ENCODE measurements at regions not wholly inside any gene's neighbourhood (a gene's known extent, or its start where the extent isn't known, plus 50 kb on each side); places are given as distances from the start of the nearest gene placed in this dataset.
"Not testable (repeated sequence)": the region's sequence is repeated elsewhere in the genome, so short reads cannot be mapped to it uniquely, and the experiment has no call there.

DNA sequence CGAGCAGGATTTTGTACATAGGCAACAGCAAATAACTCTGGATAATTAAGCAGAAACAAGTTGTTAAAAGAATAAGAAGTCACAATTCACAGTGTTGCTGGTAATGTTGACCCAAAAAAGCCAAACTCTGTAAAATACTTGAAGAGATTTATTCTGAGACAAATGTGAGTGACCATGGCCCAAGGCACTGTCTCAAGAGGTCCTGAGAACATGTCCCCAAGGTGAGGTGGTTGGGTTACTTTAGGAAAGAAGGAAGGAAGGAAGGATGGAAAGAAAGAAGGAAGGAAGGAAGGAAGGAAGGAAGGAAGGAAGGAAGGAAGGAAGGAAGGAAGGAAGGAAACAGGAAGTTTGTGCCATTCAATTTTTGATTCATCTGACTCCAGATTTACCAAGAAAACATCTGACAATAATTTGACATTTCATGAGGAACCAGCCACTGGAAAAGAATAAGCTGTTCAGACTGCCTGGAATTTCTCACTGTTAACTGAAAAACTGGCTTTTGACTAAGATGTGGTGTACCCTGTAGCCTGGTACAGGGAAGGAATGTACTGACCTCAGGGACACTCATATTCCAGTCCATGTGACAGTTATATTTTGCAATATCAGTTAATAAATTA lies 295.9 kb upstream of the TNC start:
- intact Hi-C loops (cut with DNase I): no loop called here
- DNase-seq: no peak

DNA sequence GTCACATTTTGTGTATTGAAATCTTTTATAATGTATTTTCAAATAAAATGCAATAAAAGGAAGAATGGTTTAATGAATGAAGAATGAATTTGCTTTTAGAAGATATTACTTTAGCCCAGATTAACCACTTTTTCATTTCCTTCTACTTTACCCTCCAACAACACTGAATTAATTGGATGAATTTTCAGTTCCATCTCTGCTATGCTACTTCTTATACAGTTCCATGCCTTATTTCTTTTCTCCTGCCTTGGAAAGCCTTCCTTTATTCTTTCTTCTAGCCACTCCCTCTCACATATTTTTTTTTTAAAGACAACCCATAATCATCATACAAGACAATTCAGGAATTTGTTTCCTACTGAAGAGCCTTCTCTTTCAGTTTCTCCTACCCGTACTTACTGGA lies 296.6 kb upstream of the TNC start:
- DNase-seq: no peak
- intact Hi-C loops (cut with DNase I): no loop called here

DNA sequence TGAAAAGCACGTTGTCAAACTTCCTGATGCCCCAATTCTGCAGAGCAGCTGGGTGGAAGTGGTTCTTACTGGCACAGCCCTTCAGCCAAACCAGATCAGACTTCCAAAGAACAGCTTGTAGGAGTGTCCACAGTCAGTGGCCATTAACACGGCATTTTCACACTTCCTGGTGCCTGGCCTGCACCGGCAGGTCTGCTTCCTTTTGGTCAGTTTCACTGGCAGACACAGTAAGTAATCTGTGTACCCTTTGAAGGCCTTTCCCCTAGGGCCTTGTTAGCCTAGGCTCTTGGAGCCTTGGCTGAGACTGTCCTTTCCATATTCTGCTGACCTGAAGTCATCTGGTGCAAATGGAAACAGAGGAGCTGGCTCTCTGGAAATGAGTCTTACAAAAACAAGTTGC lies 297.5 kb upstream of the TNC start:
- DNase-seq: no peak
- intact Hi-C loops (cut with DNase I): no loop called here

DNA sequence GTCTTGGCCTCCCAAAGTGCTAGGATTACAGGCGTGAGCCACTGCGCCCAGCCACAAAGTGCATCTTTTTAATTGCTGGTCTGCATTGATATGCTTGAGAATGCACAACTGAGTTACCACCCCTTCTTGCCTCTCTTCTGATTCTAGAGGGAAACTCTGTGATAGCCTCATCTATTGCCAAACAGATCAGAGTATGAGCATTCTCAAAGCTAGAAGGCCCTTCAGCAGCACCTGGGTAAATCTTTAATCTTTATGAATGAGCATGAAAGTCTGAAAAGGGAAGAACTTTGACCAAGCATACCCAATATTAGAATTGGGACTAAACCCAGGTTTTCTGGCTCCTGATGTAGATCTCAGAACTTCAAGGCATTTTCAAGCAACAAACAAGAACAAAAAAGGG lies 298.3 kb upstream of the TNC start:
- no peak for DNase-seq
- intact Hi-C loops (cut with DNase I): no loop called here

DNA sequence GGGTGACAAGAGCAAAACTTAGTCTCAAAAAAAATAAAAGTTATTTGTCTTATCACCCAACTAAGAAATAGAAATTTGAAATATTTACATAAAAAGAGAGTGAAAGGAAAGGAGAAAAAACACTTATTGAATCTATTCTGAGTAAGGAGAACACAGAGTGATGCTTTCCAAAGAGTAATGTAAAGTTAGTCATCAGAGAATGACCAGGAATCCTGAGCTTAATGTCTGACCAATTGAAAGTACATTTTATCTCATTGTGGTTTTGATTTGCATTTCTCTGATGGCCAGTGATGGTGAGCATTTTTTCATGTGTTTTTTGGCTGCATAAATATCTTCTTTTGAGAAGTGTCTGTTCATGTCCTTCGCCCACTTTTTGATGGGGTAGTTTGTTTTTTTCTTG lies 300.2 kb upstream of the TNC start:
- DNase-seq; intact Hi-C loops (cut with DNase I): not testable (repeated sequence)

DNA sequence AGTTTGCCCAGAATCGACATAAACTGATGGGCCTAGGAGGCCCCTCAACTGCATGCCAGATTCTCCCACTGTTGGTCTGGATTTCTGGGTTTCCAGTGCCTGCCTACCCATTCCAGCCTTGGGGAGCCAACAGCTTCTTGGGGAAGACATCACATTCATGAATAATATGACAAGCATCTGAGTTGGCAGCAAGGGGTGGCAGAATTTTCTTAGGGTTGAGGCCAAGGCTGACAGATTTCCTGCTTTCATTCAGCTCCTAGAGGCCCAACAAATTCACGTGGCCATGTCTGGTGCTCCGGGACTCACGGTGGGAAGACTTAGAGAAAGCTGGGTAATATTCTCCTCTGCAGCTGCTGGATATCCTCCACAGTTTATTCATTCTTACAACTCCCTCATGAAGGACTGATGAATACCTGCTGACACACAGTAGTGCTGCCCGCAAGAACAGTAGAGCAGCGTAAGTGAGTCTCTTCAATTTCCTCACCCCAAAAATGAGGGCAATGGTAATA lies 305.0 kb upstream of the TNC start:
- DNase-seq: no peak
- intact Hi-C loops (cut with DNase I): no loop called here

DNA sequence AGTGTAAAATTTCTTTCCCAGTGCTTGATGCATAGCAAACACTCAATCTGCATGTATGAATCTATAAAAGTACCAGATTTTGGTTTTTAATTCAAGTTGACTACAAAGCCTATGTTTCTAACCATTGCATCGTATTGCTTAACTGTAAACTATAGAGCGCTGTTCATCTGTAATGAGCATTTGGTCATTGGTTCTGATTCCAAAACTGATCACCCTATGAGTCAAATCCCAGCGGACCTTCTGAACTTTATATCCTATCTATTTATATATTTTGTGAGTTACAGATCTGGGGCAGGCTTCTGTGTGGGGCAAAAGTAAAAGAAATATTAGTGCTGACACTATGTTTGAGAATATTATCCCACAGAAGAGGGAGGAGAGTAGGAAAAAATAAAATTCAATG lies 305.7 kb upstream of the TNC start:
- DNase-seq: no peak
- intact Hi-C loops (cut with DNase I): no loop called here

DNA sequence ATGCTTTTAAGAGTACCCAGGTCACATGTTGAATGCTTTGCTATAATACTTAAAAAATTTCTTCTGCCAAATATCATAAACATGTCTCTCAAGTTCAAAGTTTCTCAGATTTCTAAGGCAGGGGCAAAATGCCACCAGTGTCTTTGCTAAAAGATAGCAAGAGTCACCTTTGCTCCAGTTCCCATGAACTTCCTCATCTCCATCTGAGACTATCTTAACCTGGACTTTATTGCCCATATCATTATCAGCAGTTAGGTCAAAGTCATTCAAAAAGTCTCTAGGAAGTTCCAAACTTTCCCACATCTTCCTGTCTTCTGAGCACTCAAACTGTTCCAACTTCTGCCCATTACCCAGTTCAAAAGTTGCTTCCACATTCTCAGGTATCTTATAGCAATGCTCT lies 307.6 kb upstream of the TNC start:
- intact Hi-C loops (cut with DNase I): no loop called here
- no peak for DNase-seq

DNA sequence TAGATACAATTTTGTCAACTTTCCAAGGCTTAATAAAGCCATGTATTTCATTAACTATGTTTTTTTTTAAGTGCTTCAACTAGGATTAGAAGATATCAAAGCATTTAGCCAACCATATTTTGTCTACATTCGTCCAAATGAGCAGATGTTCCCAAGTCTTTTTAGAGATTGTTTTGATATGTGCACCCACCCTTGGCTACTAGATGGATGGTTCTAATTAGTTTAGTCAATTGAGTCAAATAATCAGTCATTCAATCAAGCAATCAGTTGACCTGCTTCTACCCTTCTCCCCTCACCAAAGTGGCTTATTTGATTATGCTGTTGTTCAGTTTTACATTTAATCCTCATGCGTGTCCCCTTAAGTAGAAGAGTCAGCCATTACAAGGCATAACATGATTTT lies 319.5 kb upstream of the TNC start:
- intact Hi-C loops (cut with DNase I): no loop called here
- DNase-seq: no peak

DNA sequence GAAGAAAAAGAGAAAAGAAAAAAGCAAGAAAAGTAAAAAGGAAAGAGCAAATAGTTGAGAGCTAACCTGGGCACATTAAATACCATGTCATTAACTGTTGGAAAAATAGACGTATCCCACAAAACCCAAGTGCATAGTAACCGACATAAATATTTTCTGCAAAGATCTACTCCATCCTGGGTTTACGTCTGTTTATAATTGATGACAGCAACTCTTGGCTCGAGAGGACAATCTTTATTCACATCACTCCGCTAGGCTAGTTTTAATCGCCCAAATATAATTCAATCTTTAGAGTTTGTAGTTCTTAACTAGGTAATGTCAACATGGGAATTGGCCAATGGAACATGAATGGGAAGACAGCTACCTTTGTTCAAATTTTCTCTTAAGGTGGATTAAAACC lies 321.7 kb upstream of the TNC start:
- DNase-seq: no peak
- intact Hi-C loops (cut with DNase I): no loop called here

DNA sequence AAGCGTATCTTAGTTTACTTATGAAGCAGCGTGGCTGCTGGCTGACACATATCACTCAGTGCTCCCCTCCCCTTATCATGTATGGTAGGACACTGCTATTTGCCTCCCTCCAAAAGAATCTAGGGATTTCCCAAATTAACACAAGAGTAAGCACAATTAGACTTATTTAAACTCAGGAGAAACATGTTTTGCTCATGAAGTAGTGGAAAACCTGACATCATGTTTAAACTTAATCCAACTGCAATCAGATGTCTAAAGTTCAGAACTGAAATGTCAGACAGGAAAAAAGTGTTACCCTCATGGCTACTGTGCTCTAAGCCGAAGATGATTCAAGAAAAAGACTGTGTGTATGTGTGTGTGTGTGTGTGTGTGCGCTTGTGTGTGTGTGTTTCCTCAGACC lies 324.1 kb upstream of the TNC start:
- no peak for DNase-seq
- intact Hi-C loops (cut with DNase I): no loop called here

DNA sequence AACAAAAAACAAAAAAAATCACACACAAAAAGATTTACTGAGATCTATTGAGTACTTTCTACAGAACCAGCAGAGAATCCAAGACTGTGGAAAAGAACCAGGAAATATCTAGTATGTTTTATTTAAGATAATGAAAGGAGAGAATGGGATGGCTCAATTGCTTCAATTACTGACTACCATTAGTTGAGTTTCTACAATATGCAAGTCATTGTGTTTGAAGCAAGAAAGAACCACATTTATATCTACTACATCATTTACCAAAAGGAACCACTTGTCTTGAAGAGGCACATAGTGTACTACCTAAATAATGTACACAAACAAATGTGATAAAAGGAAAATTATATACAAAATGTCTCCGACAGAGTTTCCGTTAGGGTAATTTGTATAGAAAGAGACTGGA lies 325.9 kb upstream of the TNC start:
- intact Hi-C loops (cut with DNase I): no loop called here
- no peak for DNase-seq

DNA sequence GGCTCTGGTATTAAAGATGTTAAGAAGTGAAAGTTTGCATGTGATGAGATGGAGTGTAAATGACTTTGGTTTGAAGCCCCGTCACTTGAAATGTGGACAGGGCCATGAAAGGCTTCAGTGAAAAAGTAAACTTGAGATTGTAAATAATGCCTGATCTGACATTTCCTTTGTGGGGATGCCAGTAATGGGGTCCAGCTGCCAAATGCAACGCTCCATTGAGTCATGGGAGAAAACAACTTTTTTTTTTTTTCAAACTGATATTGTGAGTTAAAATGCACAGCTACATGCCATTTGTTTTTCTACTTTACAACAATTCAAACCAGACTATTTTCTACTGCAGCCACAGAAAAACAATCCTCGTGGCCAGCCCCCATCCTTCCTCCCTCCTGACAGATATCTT lies 327.0 kb upstream of the TNC start:
- DNase-seq: no peak
- intact Hi-C loops (cut with DNase I): no loop called here

DNA sequence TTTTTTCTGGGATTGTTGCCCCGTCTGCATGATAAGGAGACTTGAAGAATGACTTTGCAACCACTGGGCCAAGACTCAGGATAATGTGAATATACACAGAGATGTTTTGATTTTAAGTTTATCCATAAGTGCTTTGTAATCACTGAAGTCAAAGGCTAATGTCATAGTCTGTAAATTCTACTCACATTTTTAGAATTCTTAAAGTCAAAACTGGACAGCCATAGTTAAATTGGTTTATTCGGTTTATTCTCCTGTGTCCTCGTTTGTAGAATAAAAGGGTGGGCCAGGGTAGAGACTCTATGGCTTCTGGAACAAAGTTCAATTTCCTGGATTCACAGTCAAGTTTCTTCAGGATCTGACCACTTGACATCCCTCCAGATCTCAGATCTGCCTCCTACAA lies 327.7 kb upstream of the TNC start:
- intact Hi-C loops (cut with DNase I): no loop called here
- DNase-seq: no peak

DNA sequence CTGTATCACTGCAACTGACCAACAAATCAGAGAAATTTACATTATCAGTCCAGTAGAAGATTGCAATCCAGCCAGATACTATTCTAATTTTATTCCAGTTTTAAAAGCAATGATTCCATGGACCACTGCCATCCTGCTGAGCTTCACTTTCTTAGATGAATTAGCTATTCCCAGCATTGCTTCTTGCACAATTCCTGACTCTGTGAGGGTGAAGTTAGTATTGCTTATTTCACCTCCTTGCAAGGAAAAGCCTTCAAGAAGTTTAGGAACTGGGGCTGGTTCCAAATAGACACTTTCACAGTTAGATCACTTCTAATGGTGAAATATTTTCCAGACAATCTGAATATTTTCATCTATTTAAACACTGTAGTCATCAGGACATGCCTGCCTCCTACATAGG lies 338.6 kb upstream of the TNC start:
- intact Hi-C loops (cut with DNase I): no loop called here
- DNase-seq: no peak

DNA sequence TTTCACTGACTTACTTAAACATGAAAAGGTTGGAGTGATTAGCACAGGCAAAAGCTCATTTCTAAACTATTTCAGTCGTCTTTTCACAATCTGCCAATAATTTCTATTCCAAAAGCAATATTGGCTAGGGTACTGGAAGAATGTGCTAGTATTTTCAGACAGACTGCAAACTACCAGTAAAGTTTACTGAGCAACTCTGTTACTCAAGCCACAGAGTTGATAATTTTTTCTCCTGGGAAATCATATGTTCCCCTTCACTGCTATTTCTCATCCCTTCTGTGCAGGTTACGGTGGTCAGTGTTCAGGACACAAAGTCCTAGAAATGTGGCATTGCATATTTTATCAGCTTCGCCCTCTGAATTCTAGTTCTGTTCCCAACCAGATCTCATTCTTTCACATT lies 343.3 kb upstream of the TNC start:
- DNase-seq: no peak
- intact Hi-C loops (cut with DNase I): no loop called here

DNA sequence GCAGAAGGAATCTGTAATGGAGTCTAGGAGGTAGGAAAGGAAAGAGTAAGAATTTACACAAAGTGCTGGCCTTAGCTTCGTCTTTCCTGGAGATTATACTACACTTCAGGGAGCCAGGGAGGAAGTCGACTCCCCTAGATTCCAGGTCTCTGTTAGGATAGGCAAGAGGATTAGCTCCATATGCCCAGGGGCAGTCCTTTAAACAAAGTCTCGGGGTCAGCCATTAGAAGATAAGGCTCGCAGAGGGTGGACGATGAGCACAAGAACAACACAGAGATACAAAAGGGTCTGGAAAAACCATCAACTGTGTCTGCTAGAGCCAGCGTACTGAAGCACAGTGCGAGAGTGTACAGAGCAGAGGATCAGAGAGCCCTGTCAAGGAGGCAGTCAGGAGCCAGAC lies 344.7 kb upstream of the TNC start:
- DNase-seq: no peak
- intact Hi-C loops (cut with DNase I): no loop called here

DNA sequence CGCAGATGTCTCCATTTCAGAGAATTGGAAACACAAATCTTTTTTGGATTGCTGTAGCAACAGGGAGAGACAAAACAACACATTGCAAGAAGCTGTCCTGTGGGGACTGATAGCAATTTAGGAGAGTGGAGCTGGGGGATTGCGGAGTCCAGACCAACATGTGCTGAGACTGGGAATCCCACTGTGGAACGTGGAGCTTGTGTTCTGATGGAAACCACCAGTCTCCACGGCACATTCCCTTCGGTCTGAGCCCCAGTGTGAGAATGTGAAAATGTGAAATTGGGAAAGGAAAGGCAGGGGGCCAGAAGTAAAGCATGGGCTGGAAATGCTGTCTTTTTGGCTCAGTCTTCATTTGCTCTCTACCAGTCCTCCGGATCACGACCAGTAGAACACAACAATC lies 348.8 kb upstream of the TNC start:
- intact Hi-C loops (cut with DNase I): no loop called here
- no peak for DNase-seq

DNA sequence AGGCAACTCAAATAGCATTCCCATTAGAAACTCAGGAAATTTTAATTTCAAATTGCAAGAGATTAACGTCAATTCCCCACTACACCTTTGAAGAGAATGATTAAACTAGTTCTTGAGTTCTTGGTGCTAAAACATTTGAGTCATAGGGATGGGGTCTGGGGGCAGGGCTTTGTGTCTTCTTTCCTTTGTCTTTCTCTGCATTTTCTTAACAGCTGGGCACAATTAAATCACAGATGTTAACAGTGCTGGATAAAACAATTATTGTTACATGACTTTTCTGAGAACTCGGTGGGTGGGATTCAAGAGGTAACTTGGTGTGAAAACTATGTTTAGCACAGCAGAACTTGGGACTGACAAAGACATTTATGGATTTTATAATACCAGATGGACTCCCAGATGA lies 351.9 kb upstream of the TNC start:
- no peak for DNase-seq
- intact Hi-C loops (cut with DNase I): no loop called here

DNA sequence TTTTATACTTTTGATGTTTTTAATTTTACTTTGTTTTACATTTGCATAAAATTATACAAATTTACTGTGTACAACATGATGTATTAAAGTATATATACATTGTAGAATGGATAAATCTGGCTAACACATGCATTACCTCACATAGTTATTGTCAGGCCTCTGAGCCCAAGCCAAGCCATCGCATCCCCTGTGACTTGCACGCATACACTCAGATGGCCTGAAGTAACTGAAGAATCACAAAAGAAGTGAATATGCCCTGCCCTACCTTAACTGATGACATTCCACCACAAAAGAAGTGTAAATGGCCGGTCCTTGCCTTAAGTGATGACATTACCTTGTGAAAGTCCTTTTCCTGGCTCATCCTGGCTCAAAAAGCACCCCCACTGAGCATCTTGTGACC lies 355.1 kb upstream of the TNC start:
- DNase-seq; intact Hi-C loops (cut with DNase I): not testable (repeated sequence)

DNA sequence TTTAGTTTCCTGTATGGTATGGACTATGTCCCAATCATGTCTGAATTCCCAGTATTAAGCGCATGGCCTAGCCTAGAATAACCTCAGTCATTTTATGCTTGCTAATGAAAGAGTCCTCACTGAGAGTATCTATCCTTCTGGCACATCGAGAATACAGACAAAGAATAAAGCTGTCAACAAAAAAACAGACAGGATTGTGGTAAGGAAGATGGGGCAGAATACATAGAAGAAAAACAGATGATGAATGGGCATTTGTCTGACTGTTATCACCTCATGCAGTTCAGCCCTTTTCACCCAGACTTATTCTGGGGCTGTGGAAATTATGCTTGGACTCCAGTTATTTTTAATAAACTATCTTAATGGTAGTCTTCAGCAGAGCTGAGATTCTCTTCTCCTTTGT lies 363.8 kb upstream of the TNC start:
- DNase-seq: no peak
- intact Hi-C loops (cut with DNase I): no loop called here

DNA sequence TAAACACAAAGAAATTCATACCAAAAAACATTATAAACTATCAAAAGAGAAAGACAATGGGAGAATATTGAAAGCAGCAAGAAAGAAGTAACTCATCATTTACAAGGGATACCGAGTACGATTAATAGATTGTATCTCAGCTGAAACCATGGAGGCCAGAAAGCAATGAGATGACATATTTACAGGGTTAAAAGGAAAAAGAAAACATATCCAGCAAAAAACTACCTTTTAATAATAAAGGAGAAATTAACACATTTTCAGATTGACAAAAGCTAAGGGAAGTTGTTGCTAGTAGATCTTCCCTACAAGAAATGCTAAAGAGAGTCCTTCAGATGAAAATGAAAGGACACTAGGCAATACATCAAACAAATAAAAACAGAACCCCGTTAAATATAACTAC lies 364.8 kb upstream of the TNC start:
- DNase-seq: no peak
- intact Hi-C loops (cut with DNase I): no loop called here

Data from head of caudate nucleus (tissue), 42 donors.